ENCODE measurements at regions not wholly inside any gene's neighbourhood (a gene's known extent, or its start where the extent isn't known, plus 50 kb on each side); places are given as distances from the start of the nearest gene placed in this dataset.

DNA sequence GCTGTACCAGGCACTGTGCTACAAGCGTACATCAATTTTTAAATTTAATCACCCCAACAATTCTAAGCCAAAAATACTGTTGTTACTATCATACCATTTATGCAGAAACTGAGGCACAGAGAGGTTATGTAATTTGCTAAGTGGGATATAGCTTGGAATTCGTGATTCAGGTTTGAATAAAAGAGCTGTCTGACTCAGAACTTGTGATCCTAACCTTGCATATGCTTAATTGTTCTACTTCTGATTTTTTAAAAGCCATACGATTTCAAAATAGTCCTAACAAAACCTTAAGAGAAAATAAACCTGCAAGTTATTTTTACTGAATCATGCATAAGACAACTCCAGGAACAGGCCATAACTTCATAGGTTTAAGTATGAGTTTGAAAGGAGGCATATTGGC is 498.0 kb upstream of the CFAP20DC start:
- no peak for DNase-seq
- no peaks in the 10 kb centered on the region for H3K27me3 ChIP-seq
- H3K4me3 ChIP-seq, result no peak overlapping the region
- TF ChIP-seq POLR2A (IDR thresholded peaks at IDR 0.05), result no peak
- TF ChIP-seq, protein P1, sequence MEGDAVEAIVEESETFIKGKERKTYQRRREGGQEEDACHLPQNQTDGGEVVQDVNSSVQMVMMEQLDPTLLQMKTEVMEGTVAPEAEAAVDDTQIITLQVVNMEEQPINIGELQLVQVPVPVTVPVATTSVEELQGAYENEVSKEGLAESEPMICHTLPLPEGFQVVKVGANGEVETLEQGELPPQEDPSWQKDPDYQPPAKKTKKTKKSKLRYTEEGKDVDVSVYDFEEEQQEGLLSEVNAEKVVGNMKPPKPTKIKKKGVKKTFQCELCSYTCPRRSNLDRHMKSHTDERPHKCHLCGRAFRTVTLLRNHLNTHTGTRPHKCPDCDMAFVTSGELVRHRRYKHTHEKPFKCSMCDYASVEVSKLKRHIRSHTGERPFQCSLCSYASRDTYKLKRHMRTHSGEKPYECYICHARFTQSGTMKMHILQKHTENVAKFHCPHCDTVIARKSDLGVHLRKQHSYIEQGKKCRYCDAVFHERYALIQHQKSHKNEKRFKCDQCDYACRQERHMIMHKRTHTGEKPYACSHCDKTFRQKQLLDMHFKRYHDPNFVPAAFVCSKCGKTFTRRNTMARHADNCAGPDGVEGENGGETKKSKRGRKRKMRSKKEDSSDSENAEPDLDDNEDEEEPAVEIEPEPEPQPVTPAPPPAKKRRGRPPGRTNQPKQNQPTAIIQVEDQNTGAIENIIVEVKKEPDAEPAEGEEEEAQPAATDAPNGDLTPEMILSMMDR (IDR thresholded peaks at IDR 0.05), result no peak
- H3K4me1 ChIP-seq, result no peaks in the 10 kb centered on the region
- no peaks in the 10 kb centered on the region for H3K9me3 ChIP-seq
- no peaks in the 10 kb centered on the region for H3K36me3 ChIP-seq
- H3K27ac ChIP-seq, result no peak overlapping the region

DNA sequence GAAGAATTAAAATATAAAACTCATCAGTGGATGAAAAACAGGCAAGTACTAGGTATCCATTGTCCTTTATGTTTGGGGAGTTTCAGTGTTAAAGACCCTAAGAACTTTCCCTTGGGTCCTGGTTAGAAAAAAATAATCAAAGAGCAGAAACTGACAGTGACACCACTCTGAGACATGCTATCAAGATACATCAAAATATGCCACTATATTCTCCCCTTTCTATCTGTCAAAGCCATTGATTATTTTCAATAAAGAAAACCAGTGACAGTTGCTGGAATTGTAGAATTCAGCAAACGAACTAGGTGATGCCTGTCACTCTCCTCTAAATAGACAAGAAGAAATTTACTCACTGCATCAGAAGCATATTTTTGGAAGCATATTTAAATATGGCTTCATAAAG is 496.7 kb upstream of the CFAP20DC start:
- no peaks in the 10 kb centered on the region for H3K9me3 ChIP-seq
- TF ChIP-seq, protein P1 (IDR thresholded peaks at IDR 0.05), result no peak
- TF ChIP-seq POLR2A (IDR thresholded peaks at IDR 0.05), result no peak
- H3K36me3 ChIP-seq, result no peaks in the 10 kb centered on the region
- DNase-seq, result no peak
- H3K4me3 ChIP-seq, result no peak overlapping the region
- H3K4me1 ChIP-seq, result no peaks in the 10 kb centered on the region
- no peaks in the 10 kb centered on the region for H3K27me3 ChIP-seq
- no peak overlapping the region for H3K27ac ChIP-seq

DNA sequence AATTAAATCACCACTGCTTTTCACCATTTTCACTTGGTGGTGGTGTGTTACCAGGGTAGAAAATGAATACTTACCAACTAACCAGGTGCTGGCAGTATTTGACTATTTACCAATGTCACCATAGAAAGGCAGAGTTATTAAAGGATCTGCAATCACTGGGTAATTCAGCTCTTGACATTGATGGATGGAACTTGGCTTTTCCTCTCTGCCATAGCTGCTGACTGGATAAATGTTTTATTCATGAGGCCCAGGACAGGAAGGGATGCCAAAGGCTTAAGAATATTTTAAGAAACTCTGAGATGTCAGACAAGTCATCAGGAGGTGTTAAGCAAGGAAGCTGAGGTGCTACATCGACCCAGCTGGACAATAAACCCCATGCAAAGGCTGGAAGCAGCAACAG is 495.5 kb upstream of the CFAP20DC start:
- H3K27ac ChIP-seq, result no peak overlapping the region
- H3K4me3 ChIP-seq, result no peak overlapping the region
- no peaks in the 10 kb centered on the region for H3K27me3 ChIP-seq
- no peaks in the 10 kb centered on the region for H3K36me3 ChIP-seq
- DNase-seq, result no peak
- H3K4me1 ChIP-seq, result no peaks in the 10 kb centered on the region
- TF ChIP-seq POLR2A (IDR thresholded peaks at IDR 0.05), result no peak
- TF ChIP-seq, protein P1 (IDR thresholded peaks at IDR 0.05), result no peak
- no peaks in the 10 kb centered on the region for H3K9me3 ChIP-seq

DNA sequence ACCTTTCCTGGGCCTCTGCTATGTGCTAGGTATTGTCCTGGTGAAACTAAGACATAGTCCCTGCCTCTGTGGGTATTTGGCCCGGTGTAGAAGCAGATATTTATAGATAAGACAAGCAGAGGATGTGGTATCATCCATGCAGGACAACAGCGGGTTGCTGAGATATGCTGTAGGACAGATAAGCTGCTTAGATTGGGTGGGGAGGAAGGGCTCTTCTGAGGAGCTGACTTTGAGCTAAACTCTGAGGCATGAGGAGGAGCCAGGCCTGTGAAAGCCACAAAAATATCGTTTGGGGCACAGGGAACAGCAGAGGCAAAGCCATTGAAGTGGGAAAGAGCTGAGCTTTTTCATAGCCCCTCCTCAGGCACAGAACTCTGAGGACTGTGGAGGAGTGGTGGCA is 492.5 kb upstream of the CFAP20DC start:
- no peaks in the 10 kb centered on the region for H3K36me3 ChIP-seq
- no peaks in the 10 kb centered on the region for H3K27me3 ChIP-seq
- no peak for TF ChIP-seq POLR2A (IDR thresholded peaks at IDR 0.05)
- TF ChIP-seq, protein P1 (IDR thresholded peaks at IDR 0.05), result no peak
- H3K9me3 ChIP-seq, result no peaks in the 10 kb centered on the region
- no peak overlapping the region for H3K27ac ChIP-seq
- no peak for DNase-seq
- no peak overlapping the region for H3K4me3 ChIP-seq
- no peaks in the 10 kb centered on the region for H3K4me1 ChIP-seq

DNA sequence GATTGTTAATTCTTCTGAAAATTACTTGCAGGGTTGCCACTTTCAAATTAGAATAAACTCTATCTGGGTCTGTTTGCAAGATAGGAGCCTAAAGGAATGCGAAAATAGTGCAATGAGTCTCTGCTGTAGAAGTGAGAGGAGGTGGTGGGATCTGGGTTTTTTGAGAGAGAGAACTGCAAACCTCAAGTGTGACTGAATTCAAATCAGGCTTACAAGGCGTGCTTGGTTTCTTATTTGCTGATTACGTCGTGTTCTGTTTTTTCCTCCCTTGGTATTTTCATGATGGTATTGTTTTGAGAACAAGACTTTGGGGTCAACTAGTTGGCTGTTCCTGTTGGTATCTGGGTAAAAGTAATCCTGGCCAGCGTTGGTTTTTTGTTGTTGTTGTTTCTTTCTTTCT is 490.9 kb upstream of the CFAP20DC start:
- Histone ChIP-seq H3K4me3 (no peak overlapping the region), H3K27me3 (no peaks in the 10 kb centered on the region), H3K9me3 (no peaks in the 10 kb centered on the region), H3K27ac (no peak overlapping the region), H3K36me3 (no peaks in the 10 kb centered on the region), H3K4me1 (no peaks in the 10 kb centered on the region)
- no peak for DNase-seq
- TF ChIP-seq, protein P1 (IDR thresholded peaks at IDR 0.05), result no peak
- no peak for TF ChIP-seq POLR2A (IDR thresholded peaks at IDR 0.05)

DNA sequence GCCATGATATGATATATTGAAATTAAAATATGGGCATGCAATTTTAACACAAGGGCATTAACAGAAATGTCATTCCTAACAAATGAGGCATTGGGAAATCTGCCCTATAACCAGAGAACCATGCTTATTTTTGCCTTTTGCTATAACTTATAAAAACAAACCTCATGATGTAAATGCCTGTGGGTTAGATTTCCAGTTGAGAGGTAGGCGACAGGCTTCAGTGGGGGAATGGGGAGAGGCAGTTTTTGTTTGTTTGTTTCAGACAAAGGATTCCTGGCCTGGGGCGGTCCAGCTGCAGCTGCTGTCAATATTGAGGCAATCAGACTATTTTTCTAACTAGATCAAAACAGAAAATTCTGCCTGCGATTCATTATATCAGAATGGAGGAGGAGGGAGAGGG is 490.4 kb upstream of the CFAP20DC start:
- H3K4me3 ChIP-seq, result no peak overlapping the region
- no peaks in the 10 kb centered on the region for H3K9me3 ChIP-seq
- TF ChIP-seq, protein P1 (IDR thresholded peaks at IDR 0.05), result no peak
- TF ChIP-seq POLR2A (IDR thresholded peaks at IDR 0.05), result no peak
- no peaks in the 10 kb centered on the region for H3K36me3 ChIP-seq
- H3K27me3 ChIP-seq, result no peaks in the 10 kb centered on the region
- no peaks in the 10 kb centered on the region for H3K4me1 ChIP-seq
- H3K27ac ChIP-seq, result no peak overlapping the region
- no peak for DNase-seq
